Hematopoietic multipotent progenitor cell treated with erythropoietin and hydrocortisone succinate and interleukin-3 and kit ligand, for 6 days (in vitro differentiated cells): ENCODE measurements at regions not wholly inside any gene's neighbourhood (a gene's known extent, or its start where the extent isn't known, plus 50 kb on each side); places are given as distances from the start of the nearest gene placed in this dataset.
"Not testable (repeated sequence)": the region's sequence is repeated elsewhere in the genome, so short reads cannot be mapped to it uniquely, and the experiment has no call there.

Source experiments
- DNase-seq: peaks from one replicate; pipeline ENCODE4 v3.0.0-alpha.2; 2015

GRCh38 chr16:66265048-66265415 is 101.5 kb upstream of the CDH5 start:
- no peak for DNase-seq

- no peak for DNase-seq
Measured at GRCh38 chr16:66264311-66265047, 102.0 kb upstream of the CDH5 start.

DNA sequence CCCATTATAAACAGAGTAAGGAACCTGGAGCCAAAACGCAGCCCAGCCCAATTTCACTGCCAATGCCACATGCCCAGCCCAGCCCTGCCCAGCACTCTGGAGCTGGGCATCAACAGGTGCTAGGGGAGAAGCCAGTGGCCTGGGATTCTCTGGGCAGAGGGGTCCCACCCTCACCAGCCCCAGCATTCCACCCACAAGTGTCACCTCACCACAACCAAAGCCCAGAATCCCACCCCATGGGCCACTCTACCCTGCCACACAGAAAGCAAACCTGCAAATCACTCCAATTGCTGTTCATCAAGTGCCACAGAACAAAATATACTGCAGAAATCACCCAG is 102.5 kb upstream of the CDH5 start:
- no peak for DNase-seq

DNA sequence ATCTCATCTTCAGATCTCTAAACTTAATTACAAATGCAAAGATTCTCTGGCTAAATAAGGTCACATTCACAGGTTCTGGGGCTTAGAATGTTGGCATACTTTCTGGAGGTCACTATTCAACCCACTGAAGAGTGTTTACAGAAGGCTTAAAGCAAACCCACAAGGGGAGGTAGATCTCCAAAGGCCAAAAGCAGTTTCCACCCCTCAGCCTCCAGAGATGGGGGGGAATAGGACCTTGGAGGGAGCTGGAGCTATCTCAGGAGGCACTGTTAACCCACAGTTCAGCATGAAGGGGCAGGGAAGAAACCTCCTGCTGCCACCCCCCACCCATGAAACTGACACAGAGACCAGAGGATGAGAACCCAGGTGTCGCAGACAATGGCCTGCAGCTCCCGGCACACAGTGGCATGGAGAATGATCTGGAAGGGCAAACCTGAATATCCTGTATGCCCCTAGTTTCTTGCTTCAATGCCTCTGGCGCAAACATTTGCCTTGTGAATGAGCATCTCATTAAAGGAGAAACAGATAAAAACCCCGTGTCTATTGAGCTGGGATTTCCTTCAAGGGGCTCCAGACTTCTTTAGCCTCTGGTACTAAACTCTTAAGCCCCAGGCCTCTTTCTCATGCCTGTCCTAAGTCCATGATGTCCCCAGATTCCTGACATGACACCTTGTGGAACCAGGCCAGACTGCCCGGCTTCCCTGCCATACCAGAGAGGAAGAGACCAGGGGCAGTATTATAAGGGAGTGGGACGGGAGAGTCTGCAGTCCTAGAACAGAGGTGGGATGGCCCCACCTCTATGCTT is 103.1 kb upstream of the CDH5 start:
- no peak for DNase-seq

GRCh38 chr16:66262253-66263167 is 104.0 kb upstream of the CDH5 start:
- DNase-seq: no peak

DNA sequence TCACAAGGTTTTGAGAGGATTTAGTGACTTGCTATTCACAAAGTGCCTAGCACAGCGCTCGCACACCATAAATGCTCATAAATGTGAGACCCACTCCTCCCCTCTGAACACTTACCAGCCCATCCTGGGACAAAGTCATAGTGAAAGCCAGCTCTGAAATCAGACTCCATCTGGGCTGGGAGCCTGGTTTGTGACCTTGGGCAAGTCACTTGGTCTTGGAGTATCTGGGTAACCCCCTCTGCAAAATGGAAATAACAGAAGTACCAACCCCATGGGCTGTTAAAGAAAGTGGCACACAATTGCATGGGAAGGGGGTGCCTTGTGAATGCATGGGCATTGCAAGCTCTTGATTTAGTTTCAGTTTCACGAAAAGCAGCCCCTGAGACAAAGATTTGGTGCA is 104.7 kb upstream of the CDH5 start:
- DNase-seq: no peak

DNA sequence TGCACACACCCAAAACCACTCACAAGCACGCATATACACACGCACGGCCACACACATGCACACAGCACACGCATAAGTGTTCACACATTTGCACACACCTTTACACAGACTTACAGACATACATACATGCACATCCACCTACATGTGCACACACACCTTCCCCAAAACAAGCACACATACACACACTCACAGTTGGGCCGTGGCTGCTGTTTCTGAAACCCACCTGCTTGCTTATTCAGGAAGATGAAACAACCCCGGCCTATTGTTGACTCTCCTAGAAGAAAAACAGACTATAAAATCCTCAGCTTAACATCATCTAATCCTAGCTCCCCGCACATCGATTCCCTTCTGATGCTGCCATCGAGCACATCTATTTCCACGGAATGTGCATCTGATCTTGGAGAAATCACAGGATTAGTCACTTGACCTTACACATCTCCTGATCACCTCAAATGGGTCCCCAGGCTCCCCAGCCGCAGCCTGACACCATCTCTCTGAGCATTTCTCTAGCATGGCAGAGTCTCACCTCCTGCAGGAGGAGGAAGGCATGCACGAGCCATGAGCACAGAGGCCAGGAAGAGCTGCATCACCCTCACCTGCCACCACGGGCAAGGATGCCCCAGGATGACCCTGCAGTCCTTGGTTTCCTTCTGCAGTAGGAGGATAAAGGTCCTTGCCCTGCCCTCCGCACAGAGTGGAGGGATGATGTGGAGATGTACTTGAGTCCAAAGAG is 105.8 kb upstream of the CDH5 start:
- no peak for DNase-seq

GRCh38 chr16:66258916-66259845 is 107.3 kb upstream of the CDH5 start:
- no peak for DNase-seq

DNA sequence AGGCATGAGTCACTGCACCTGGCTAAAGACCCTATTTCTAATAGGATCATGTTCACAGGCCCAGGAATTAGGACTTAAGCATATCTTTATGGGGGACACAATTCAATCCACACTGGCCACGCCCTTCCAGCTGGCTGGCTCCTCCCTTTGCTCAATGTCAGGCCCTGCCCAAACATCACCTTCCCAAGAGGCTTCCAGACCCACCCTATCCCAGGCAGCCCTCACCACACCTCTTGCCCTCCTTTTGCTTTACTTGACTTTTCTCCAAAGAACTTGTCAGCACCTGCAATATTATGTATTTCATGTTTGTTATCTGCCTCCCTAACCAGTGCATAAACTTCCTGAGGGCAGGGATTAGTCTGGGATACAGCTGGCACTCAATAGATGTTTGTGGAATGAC is 109.6 kb upstream of the CDH5 start:
- DNase-seq: no peak

DNA sequence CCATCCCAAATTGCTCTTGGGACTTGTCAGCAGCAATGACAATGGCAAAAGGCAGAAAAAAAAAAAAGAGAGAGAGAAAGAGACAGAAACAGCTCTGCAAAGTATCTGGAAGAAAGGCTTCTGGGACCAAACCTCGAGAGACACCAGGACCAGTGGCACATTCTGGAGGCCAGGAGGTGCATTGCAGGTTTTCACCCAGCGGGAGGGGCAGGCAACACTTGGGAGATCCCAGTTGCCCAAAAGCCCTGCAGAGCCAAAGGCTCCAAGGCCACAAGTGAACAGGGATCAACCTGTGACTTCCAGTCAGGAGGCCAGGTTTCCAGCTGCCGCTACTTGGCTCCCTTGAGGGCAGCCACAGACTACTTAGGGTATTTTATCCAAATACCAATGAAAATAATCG is 110.8 kb upstream of the CDH5 start:
- DNase-seq: no peak

- DNase-seq: no peak
Measured at GRCh38 chr16:66254751-66255150, 111.7 kb upstream of the CDH5 start.

DNA sequence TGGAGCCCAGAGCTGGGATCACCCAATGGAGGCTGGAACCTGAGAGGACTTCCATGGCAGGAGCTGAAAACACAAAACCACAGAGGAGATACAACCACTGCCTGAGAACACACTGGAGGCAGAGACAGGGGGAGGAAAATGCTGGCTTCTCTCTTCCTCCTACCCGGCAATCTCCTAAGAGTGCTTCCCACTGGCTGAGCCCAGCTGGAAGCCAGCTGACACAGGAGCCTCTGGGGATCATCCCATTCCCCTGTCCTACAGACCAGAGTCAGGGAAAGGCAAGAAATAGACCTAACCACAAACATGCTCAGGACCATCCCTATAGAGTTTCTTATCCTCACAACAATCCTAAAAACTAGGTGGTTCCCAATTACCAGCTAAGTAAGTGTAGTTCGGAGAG is 112.4 kb upstream of the CDH5 start:
- DNase-seq: no peak

DNA sequence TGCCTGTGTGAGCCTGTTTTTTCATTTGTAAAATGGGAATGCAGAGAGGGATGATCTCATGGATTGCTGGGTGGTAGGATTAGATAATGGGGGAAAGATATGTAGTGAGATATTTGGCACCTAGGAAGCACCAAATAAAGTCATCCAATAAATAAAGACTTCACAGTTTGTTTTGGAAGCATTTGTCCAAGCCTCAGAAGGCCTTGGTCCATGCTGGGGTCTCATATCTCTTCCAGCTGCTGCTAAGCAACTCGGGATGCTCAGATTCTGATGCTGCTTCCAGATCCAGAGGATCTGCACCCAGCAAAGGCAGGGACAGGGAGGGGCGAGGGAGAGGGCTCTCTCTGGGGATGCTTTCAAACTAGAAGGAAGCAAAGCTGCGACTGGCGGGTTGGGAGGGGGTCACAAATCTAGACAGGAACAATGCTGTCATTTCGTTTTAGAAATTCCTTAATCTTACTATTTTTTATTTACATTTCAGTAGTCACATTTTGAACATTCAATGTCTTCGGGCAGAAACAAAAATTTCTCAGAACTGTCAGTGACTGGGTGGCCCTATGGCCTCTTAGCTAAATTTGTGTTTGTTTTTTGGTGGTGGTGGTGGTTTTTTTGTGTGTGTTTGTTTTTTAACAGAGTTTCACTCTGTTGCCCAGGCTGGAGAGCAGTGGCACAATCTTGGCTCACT is 114.9 kb upstream of the CDH5 start:
- DNase-seq: no peak

- DNase-seq: no peak
Measured at GRCh38 chr16:66250686-66251431, 115.6 kb upstream of the CDH5 start.

DNA sequence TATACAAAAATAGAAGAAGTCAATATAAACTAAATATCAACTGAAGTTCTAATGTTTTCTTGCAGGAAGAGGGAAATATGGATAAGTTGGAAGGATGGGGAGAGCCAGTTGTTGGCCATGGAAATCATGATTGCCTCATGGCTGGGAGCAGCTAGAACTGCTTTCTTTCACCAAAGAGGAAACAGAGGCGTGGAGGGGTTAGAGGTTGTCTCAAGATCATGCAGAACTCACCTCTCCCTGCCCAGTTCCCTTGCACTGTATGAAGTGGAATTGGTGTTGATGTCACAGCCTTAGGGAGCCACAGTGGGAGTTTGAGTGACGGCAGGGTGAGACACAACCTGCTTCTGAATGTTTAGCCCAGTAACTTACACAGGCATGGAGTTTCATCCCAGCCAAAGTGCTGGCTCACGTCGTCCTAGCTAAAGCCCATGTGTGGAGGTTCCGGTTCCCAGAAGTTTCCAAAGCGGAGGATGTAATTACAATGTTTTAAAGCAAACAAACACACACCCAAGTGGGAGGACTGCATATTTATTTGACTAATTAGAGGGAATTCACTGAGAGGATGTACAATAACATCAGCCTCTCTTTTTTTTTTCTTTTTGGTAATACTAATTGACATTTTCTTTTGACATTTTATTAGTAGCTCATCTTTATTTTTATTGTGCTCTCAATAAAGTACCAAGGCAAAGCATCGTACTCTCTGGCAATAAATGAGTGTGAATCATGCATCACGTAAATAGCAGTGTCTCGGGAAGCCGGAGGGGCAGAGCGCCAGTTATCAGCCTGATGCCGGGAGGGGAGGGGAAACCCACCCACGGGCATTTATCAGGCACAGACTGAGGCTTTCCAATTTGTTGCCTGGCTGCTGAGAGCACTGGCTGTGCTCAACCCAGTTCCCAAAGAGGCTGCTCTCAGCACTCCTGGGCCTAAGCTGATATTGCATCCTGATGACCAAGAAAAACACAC is 118.7 kb upstream of the CDH5 start:
- DNase-seq: no peak

DNA sequence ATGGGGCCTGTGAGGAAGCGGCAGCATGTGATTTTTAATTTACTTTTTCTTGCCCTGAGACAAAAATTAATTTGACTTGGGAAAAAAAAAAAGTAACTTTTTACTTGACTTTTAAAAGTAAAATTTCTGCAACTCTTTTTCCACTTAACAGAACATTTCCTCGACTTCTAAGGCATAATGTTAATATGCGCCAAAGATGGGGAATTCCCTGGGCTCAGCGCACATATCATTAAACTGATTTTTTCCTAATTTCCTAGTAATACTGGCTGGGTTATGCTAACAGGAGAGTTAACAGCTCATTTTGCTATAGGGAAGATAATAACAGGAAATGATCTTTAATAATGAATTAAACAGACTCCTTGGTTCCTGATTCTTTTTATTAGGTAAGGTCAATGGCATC is 120.6 kb upstream of the CDH5 start:
- DNase-seq: no peak

DNA sequence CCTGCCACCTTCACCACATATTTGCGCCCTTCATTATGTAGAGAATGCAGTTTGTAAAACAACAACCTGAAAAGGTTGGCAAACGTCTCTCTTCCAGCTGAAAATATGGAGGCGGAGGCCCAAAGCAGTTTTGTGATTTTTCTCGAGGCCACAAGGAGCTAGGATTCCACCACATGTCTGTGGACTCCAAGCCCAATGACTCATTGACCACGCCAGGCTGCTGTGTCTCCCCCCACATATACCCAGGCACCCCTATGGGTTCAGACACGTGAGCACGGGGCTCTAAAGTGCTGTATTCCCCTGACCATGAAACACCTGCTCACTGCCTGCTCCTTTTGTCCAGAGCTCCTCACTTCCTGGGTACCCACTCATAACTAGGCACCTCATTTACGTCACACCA is 121.4 kb upstream of the CDH5 start:
- no peak for DNase-seq

DNA sequence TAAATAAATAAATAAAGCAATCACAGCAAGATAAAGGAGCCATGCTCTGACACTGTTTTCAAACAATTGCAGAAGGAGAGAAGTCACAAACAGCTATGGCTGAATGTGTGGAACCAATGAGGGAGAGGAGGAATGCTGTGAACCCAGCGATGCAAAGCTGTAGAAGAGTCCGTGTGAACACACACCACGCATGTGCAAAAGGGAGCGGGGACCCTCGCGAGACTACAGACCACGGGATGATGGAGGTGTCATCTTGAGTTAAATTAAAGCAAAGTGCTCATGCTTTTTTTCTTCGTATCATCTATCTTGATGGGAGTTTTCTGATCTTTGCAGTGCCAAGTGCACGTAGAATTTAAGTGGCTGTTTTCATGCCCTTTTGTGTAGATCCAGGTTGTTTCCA is 123.8 kb upstream of the CDH5 start:
- DNase-seq: no peak

GRCh38 chr16:66242206-66242605 is 124.3 kb upstream of the CDH5 start:
- not testable (repeated sequence) for DNase-seq
